ENCODE measurements at regions not wholly inside any gene's neighbourhood (a gene's known extent, or its start where the extent isn't known, plus 50 kb on each side); places are given as distances from the start of the nearest gene placed in this dataset.

DNA sequence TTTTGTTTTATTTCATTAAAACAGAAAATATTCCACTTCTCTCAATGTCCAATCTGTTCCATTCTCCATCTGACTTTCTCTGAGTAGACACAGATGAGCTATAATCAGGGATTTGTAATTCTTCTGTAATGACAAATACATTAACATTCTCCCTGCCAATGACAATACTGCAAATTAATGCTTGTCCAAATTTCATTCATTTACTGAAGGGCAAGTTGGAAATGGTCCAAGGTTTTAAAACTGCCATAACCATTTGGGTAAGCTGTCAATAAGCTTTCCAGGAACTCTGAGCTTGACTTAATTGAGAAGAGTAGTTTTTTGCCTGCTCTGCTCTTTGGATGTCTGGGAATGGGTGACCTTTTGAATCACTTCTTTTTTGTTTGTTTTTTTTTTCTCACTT is 253.5 kb downstream of the DMRTA1 start:
- TF ChIP-seq CTCF (IDR thresholded peaks at IDR 0.05) (no peak), POLR2A (IDR thresholded peaks at IDR 0.05) (no peak)
